Gastroesophageal sphincter (tissue), 3 donors: ENCODE measurements at regions not wholly inside any gene's neighbourhood (a gene's known extent, or its start where the extent isn't known, plus 50 kb on each side); places are given as distances from the start of the nearest gene placed in this dataset.

ENCODE experiments used
- CTCF ChIP-seq, 4 experiments: fragments of 200-600 bp in 2 of 4; fragments of 450-650 bp in 2 of 4; sonication (generic) in 1 of 4; IDR thresholded peaks; one replicate each; pipeline ENCODE4 v1.5.1; 2017 to 2019; ENCODE audit warnings: antibody characterized with exemption in 4 of 4, mild to moderate bottlenecking in 2 of 4, moderate library complexity in 2 of 4
- POLR2A ChIP-seq, 2 donors: fragments of 450-650 bp; IDR thresholded peaks; one replicate each; pipeline ENCODE4 v1.6.1; 2017; ENCODE audit warnings: antibody characterized with exemption in 2 of 2, mild to moderate bottlenecking in 2 of 2, moderate library complexity in 1 of 2
- POLR2AphosphoS5 ChIP-seq: sonication (generic); formaldehyde crosslinking; IDR thresholded peaks from one replicate; pipeline ENCODE4 v1.6.1; 2017; ENCODE audit warnings: antibody characterized with exemption

GRCh38 chr6:90681863-90682262, 95.0 kb upstream of the MAP3K7 start:
- TF ChIP-seq CTCF (IDR thresholded peaks at IDR 0.05) (no peak), POLR2AphosphoS5 (no peak), POLR2A (IDR thresholded peaks at IDR 0.05) (no peak)
